ENCODE measurements at regions not wholly inside any gene's neighbourhood (a gene's known extent, or its start where the extent isn't known, plus 50 kb on each side); places are given as distances from the start of the nearest gene placed in this dataset.

- no peak for TF ChIP-seq CTCF (IDR thresholded peaks at IDR 0.05; ENCODE audit: extremely low read depth, low read depth, low read length)
- Histone ChIP-seq H2AFZ (ENCODE audit: low read length) (peak overlapping the region; percentile 29), H3K27me3 (ENCODE audit: insufficient read depth, low read length) (no peaks in the 10 kb centered on the region), H3K4me3 (ENCODE audit: insufficient read depth, low read length) (no peak overlapping the region), H3K9me3 (ENCODE audit: low read depth, low read length) (no peaks in the 10 kb centered on the region), H3K27ac (ENCODE audit: low read depth, low read length) (no peak overlapping the region), H4K20me1 (ENCODE audit: insufficient read depth, low read length) (no peaks in the 10 kb centered on the region), H3K36me3 (ENCODE audit: insufficient read depth, low read length) (no peaks in the 10 kb centered on the region), H3K79me2 (ENCODE audit: insufficient read depth, low read length) (no peaks in the 10 kb centered on the region), H3K4me2 (ENCODE audit: insufficient read depth, low read length) (no peak overlapping the region), H3K4me1 (ENCODE audit: insufficient read depth, low read length) (peaks cover 7% of the 10 kb centered on the region)
- DNase-seq (ENCODE audit: insufficient read length, low spot score, missing footprints): no peak
These were observed 242.1 kb downstream of the MAFB start for GRCh38 chr20:40446888-40447287.

- H3K27ac ChIP-seq (ENCODE audit: low read depth, low read length): no peak overlapping the region
- H3K27me3 ChIP-seq (ENCODE audit: insufficient read depth, low read length): no peaks in the 10 kb centered on the region
- H3K4me2 ChIP-seq (ENCODE audit: insufficient read depth, low read length): no peak overlapping the region
- no peaks in the 10 kb centered on the region for H4K20me1 ChIP-seq (ENCODE audit: insufficient read depth, low read length)
- H3K4me3 ChIP-seq (ENCODE audit: insufficient read depth, low read length): no peak overlapping the region
- peak; percentile 36 for DNase-seq (ENCODE audit: insufficient read length, low spot score, missing footprints)
- no peaks in the 10 kb centered on the region for H3K36me3 ChIP-seq (ENCODE audit: insufficient read depth, low read length)
- H3K4me1 ChIP-seq (ENCODE audit: insufficient read depth, low read length): peaks cover 7% of the 10 kb centered on the region
- TF ChIP-seq CTCF (IDR thresholded peaks at IDR 0.05; ENCODE audit: extremely low read depth, low read depth, low read length): no peak
- H3K9me3 ChIP-seq (ENCODE audit: low read depth, low read length): no peaks in the 10 kb centered on the region
- H3K79me2 ChIP-seq (ENCODE audit: insufficient read depth, low read length): no peaks in the 10 kb centered on the region
- no peak overlapping the region for H2AFZ ChIP-seq (ENCODE audit: low read length)
These were observed 244.5 kb downstream of the MAFB start for GRCh38 chr20:40444516-40444915.

GRCh38 chr20:40443753-40444152 is 245.3 kb downstream of the MAFB start:
- no peak overlapping the region for H2AFZ ChIP-seq (ENCODE audit: low read length)
- TF ChIP-seq CTCF (IDR thresholded peaks at IDR 0.05; ENCODE audit: extremely low read depth, low read depth, low read length): no peak
- DNase-seq (ENCODE audit: insufficient read length, low spot score, missing footprints): peak; percentile 54

GRCh38 chr20:40442181-40442963 is 246.7 kb downstream of the MAFB start:
- Histone ChIP-seq H3K9me3 (ENCODE audit: low read depth, low read length) (no peaks in the 10 kb centered on the region), H3K4me3 (ENCODE audit: insufficient read depth, low read length) (peak overlapping the region; percentile 25), H3K79me2 (ENCODE audit: insufficient read depth, low read length) (no peaks in the 10 kb centered on the region), H3K4me2 (ENCODE audit: insufficient read depth, low read length) (peak overlapping the region; percentile 66), H3K27ac (ENCODE audit: low read depth, low read length) (no peak overlapping the region), H3K4me1 (ENCODE audit: insufficient read depth, low read length) (peaks cover 10% of the 10 kb centered on the region), H3K36me3 (ENCODE audit: insufficient read depth, low read length) (no peaks in the 10 kb centered on the region), H3K27me3 (ENCODE audit: insufficient read depth, low read length) (no peaks in the 10 kb centered on the region), H2AFZ (ENCODE audit: low read length) (peak overlapping the region; percentile 85), H4K20me1 (ENCODE audit: insufficient read depth, low read length) (no peaks in the 10 kb centered on the region)
- peak; percentile 90 for DNase-seq (ENCODE audit: insufficient read length, low spot score, missing footprints)
- TF ChIP-seq CTCF (IDR thresholded peaks at IDR 0.05; ENCODE audit: extremely low read depth, low read depth, low read length): peak; percentile 49

More at GRCh38 chr20:40443753-40444152, 245.3 kb downstream of the MAFB start:
- no peaks in the 10 kb centered on the region for H3K79me2 ChIP-seq (ENCODE audit: insufficient read depth, low read length)
- H3K27ac ChIP-seq (ENCODE audit: low read depth, low read length): no peak overlapping the region
- no peaks in the 10 kb centered on the region for H4K20me1 ChIP-seq (ENCODE audit: insufficient read depth, low read length)
- H3K4me2 ChIP-seq (ENCODE audit: insufficient read depth, low read length): no peak overlapping the region
- H3K4me3 ChIP-seq (ENCODE audit: insufficient read depth, low read length): no peak overlapping the region
- H3K4me1 ChIP-seq (ENCODE audit: insufficient read depth, low read length): peaks cover 8% of the 10 kb centered on the region
- H3K27me3 ChIP-seq (ENCODE audit: insufficient read depth, low read length): no peaks in the 10 kb centered on the region
- H3K36me3 ChIP-seq (ENCODE audit: insufficient read depth, low read length): no peaks in the 10 kb centered on the region
- H3K9me3 ChIP-seq (ENCODE audit: low read depth, low read length): no peaks in the 10 kb centered on the region
